ENCODE measurements at regions not wholly inside any gene's neighbourhood (a gene's known extent, or its start where the extent isn't known, plus 50 kb on each side); places are given as distances from the start of the nearest gene placed in this dataset.

DNA sequence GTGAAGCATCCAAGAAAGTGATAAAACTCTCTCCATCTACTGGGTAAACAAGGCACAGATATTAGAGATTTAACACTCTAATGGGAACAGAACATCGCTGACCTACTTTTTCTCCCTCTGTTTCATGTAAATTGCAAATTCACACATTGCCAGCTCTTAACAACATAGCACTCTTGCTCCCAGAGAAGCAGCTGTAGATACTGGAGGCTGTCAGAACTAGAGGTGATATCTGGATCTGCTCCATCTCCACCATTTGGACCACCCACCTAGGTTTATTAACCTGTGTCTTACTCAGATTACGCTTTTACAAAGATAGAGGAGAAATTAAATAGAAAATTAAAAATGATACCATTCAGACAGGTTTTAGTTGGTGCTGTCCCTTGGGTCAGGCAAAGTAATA lies 289.1 kb upstream of the CRBN start:
- Histone ChIP-seq H3K27ac (ENCODE audit: extremely low read depth, low read depth, low read length) (no peak overlapping the region), H3K9me3 (replicated peaks; ENCODE audit: control insufficient read depth, insufficient read depth, low read depth, low read length) (no peaks in the 10 kb centered on the region; the same call in 1 of the 2 replicates), H3K9ac (ENCODE audit: insufficient read depth in 1 of 2, low read depth in 2 of 2, low read length in 2 of 2) (no peak overlapping the region), H3K27me3 (ENCODE audit: control insufficient read depth in 2 of 2, insufficient read depth in 2 of 2, low read length in 2 of 2) (no peaks in the 10 kb centered on the region), H2AFZ (ENCODE audit: low read depth, low read length) (no peak overlapping the region), H3K4me2 (ENCODE audit: insufficient read depth, low read length) (no peak overlapping the region), H3K9me1 (ENCODE audit: control insufficient read depth, insufficient read depth, low read length) (no peaks in the 10 kb centered on the region), H3K79me2 (ENCODE audit: control insufficient read depth, insufficient read depth, low read length) (no peaks in the 10 kb centered on the region), H3K4me3 (no peak overlapping the region), H3K36me3 (ENCODE audit: control insufficient read depth, insufficient read depth, low read length) (no peaks in the 10 kb centered on the region), H4K20me1 (replicated peaks; ENCODE audit: control insufficient read depth, insufficient read depth, low read length) (no peaks in the 10 kb centered on the region), H3K4me1 (replicated peaks in 1 of 2; ENCODE audit: control insufficient read depth in 2 of 2, insufficient read depth in 2 of 2, low read length in 2 of 2) (no peaks in the 10 kb centered on the region)
- DNase-seq (ENCODE audit: extremely low read depth in 1 of 4, low spot score in 3 of 4) (no peak), ATAC-seq (no peak), FAIRE-seq (no peak)
- CTCF ChIA-PET (ENCODE audit: low intra/inter-chr PET ratio), result no interaction called here
- TF ChIP-seq, protein P1, sequence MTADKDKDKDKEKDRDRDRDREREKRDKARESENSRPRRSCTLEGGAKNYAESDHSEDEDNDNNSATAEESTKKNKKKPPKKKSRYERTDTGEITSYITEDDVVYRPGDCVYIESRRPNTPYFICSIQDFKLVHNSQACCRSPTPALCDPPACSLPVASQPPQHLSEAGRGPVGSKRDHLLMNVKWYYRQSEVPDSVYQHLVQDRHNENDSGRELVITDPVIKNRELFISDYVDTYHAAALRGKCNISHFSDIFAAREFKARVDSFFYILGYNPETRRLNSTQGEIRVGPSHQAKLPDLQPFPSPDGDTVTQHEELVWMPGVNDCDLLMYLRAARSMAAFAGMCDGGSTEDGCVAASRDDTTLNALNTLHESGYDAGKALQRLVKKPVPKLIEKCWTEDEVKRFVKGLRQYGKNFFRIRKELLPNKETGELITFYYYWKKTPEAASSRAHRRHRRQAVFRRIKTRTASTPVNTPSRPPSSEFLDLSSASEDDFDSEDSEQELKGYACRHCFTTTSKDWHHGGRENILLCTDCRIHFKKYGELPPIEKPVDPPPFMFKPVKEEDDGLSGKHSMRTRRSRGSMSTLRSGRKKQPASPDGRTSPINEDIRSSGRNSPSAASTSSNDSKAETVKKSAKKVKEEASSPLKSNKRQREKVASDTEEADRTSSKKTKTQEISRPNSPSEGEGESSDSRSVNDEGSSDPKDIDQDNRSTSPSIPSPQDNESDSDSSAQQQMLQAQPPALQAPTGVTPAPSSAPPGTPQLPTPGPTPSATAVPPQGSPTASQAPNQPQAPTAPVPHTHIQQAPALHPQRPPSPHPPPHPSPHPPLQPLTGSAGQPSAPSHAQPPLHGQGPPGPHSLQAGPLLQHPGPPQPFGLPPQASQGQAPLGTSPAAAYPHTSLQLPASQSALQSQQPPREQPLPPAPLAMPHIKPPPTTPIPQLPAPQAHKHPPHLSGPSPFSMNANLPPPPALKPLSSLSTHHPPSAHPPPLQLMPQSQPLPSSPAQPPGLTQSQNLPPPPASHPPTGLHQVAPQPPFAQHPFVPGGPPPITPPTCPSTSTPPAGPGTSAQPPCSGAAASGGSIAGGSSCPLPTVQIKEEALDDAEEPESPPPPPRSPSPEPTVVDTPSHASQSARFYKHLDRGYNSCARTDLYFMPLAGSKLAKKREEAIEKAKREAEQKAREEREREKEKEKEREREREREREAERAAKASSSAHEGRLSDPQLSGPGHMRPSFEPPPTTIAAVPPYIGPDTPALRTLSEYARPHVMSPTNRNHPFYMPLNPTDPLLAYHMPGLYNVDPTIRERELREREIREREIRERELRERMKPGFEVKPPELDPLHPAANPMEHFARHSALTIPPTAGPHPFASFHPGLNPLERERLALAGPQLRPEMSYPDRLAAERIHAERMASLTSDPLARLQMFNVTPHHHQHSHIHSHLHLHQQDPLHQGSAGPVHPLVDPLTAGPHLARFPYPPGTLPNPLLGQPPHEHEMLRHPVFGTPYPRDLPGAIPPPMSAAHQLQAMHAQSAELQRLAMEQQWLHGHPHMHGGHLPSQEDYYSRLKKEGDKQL (CRISPR knock-in tag; IDR thresholded peaks at IDR 0.05; ENCODE audit: borderline replicate concordance), result no peak
- TF ChIP-seq SMARCB1 (IDR thresholded peaks at IDR 0.05; ENCODE audit: insufficient read length, low read depth) (no peak), ZNF324 (CRISPR knock-in tag; IDR thresholded peaks at IDR 0.05) (no peak), ZNF12 (CRISPR knock-in tag; IDR thresholded peaks at IDR 0.05) (no peak), DDX20 (tag; IDR thresholded peaks at IDR 0.05; ENCODE audit: low read depth) (no peak), GATAD2A (IDR thresholded peaks at IDR 0.05) (no peak), KLF6 (CRISPR knock-in tag; IDR thresholded peaks at IDR 0.05; ENCODE audit: borderline replicate concordance) (no peak), CHD1 (IDR thresholded peaks at IDR 0.05; ENCODE audit: low read length) (no peak), TEAD1 (CRISPR knock-in tag; IDR thresholded peaks at IDR 0.05) (no peak)
- TF ChIP-seq, protein P2, sequence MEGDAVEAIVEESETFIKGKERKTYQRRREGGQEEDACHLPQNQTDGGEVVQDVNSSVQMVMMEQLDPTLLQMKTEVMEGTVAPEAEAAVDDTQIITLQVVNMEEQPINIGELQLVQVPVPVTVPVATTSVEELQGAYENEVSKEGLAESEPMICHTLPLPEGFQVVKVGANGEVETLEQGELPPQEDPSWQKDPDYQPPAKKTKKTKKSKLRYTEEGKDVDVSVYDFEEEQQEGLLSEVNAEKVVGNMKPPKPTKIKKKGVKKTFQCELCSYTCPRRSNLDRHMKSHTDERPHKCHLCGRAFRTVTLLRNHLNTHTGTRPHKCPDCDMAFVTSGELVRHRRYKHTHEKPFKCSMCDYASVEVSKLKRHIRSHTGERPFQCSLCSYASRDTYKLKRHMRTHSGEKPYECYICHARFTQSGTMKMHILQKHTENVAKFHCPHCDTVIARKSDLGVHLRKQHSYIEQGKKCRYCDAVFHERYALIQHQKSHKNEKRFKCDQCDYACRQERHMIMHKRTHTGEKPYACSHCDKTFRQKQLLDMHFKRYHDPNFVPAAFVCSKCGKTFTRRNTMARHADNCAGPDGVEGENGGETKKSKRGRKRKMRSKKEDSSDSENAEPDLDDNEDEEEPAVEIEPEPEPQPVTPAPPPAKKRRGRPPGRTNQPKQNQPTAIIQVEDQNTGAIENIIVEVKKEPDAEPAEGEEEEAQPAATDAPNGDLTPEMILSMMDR (IDR thresholded peaks at IDR 0.05 in 2 of 3, conservative IDR thresholded peaks at IDR 0.05 in 1 of 3; ENCODE audit: insufficient read depth in 2 of 3, low read depth in 1 of 3, low read length in 3 of 3), result no peak
- TF ChIP-seq, protein P3, sequence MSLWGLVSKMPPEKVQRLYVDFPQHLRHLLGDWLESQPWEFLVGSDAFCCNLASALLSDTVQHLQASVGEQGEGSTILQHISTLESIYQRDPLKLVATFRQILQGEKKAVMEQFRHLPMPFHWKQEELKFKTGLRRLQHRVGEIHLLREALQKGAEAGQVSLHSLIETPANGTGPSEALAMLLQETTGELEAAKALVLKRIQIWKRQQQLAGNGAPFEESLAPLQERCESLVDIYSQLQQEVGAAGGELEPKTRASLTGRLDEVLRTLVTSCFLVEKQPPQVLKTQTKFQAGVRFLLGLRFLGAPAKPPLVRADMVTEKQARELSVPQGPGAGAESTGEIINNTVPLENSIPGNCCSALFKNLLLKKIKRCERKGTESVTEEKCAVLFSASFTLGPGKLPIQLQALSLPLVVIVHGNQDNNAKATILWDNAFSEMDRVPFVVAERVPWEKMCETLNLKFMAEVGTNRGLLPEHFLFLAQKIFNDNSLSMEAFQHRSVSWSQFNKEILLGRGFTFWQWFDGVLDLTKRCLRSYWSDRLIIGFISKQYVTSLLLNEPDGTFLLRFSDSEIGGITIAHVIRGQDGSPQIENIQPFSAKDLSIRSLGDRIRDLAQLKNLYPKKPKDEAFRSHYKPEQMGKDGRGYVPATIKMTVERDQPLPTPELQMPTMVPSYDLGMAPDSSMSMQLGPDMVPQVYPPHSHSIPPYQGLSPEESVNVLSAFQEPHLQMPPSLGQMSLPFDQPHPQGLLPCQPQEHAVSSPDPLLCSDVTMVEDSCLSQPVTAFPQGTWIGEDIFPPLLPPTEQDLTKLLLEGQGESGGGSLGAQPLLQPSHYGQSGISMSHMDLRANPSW (CRISPR knock-in tag; IDR thresholded peaks at IDR 0.05), result no peak
- TF ChIP-seq, protein P4, sequence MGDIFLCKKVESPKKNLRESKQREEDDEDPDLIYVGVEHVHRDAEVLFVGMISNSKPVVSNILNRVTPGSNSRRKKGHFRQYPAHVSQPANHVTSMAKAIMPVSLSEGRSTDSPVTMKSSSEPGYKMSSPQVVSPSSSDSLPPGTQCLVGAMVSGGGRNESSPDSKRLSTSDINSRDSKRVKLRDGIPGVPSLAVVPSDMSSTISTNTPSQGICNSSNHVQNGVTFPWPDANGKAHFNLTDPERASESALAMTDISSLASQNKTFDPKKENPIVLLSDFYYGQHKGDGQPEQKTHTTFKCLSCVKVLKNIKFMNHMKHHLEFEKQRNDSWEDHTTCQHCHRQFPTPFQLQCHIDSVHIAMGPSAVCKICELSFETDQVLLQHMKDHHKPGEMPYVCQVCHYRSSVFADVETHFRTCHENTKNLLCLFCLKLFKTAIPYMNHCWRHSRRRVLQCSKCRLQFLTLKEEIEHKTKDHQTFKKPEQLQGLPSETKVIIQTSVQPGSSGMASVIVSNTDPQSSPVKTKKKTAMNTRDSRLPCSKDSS (IDR thresholded peaks at IDR 0.05; ENCODE audit: low read depth, partially characterized antibody), result no peak
- BruUV-seq (replicated peaks), result no TSS peak
- intact Hi-C loops (cut with micrococcal nuclease) (no loop called here), in situ Hi-C loops (cut with MboI) (no loop called here)
- 7% methylated on average over 2 of the region's 2 CpGs for WGBS (ENCODE audit: insufficient coverage, low coverage, missing lambda C conversion rate)
- POLR2A ChIA-PET, result no interaction called here

All from K562 (cell line).